Mesendoderm (in vitro differentiated cells): ENCODE measurements at regions not wholly inside any gene's neighbourhood (a gene's known extent, or its start where the extent isn't known, plus 50 kb on each side); places are given as distances from the start of the nearest gene placed in this dataset.
"Not testable (repeated sequence)": the region's sequence is repeated elsewhere in the genome, so short reads cannot be mapped to it uniquely, and the experiment has no call there.

Experiments
- DNase-seq: peaks from one replicate; pipeline ENCODE4 v3.0.0; 2013
- H2AK5ac ChIP-seq: 2 replicates; pipeline ENCODE4 v1.6.1; 2013; ENCODE audit warnings: low read length, inconsistent platforms
- H2BK120ac ChIP-seq: 2 replicates; pipeline ENCODE4 v1.6.1; 2013; ENCODE audit warnings: low read depth, mild to moderate bottlenecking, low read length, moderate library complexity, mixed read lengths
- H2BK15ac ChIP-seq: replicated peaks from 2 replicates; pipeline ENCODE4 v1.6.1; 2013; ENCODE audit warnings: low read depth, mild to moderate bottlenecking, moderate library complexity
- H2BK5ac ChIP-seq: 2 replicates; pipeline ENCODE4 v1.6.1; 2013; ENCODE audit warnings: low read length, inconsistent platforms
- H3K18ac ChIP-seq: 2 replicates; pipeline ENCODE4 v1.6.1; 2013; ENCODE audit warnings: mild to moderate bottlenecking, low read length, mixed read lengths
- H3K23ac ChIP-seq: one replicate; pipeline ENCODE4 v1.6.1; 2013; ENCODE audit warnings: low read length
- H3K27ac ChIP-seq: 2 replicates; pipeline ENCODE4 v1.5.1; 2013; ENCODE audit warnings: low read depth, mild to moderate bottlenecking, inconsistent platforms, low read length, moderate library complexity
- H3K27me3 ChIP-seq: 2 replicates; pipeline ENCODE4 v1.6.1; 2013; ENCODE audit warnings: low read length, control low read depth, mild to moderate bottlenecking, inconsistent platforms; ENCODE audit not compliant: insufficient read depth, poor library complexity
- H3K36me3 ChIP-seq: 2 replicates; pipeline ENCODE4 v1.6.1; 2013; ENCODE audit warnings: low read length, inconsistent platforms; ENCODE audit not compliant: control insufficient read depth, insufficient read depth
- H3K4ac ChIP-seq: one replicate; pipeline ENCODE4 v1.6.1; 2013; ENCODE audit warnings: low read depth, mild to moderate bottlenecking, low read length, moderate library complexity
- H3K4me1 ChIP-seq: 2 replicates; pipeline ENCODE4 v1.6.1; 2013; ENCODE audit warnings: low read depth, low read length, inconsistent platforms; ENCODE audit not compliant: control insufficient read depth
- H3K4me2 ChIP-seq: 2 replicates; pipeline ENCODE4 v1.6.1; 2013; ENCODE audit warnings: low read length
- H3K4me3 ChIP-seq: 2 replicates; pipeline ENCODE4 v1.5.1; 2013; ENCODE audit warnings: mild to moderate bottlenecking, low read length
- H3K56ac ChIP-seq: one replicate; pipeline ENCODE4 v1.6.1; 2013; ENCODE audit warnings: low read length
- H3K79me1 ChIP-seq: 2 replicates; pipeline ENCODE4 v1.6.1; 2013; ENCODE audit warnings: low read length, inconsistent platforms
- H3K79me2 ChIP-seq: 2 replicates; pipeline ENCODE4 v1.6.1; 2013; ENCODE audit warnings: mild to moderate bottlenecking, low read length; ENCODE audit not compliant: control insufficient read depth, insufficient read depth
- H3K9ac ChIP-seq: 2 replicates; pipeline ENCODE4 v1.6.1; 2013; ENCODE audit warnings: low read length, inconsistent platforms
- H4K5ac ChIP-seq: one replicate; pipeline ENCODE4 v1.6.1; 2013; ENCODE audit warnings: low read length
- H4K8ac ChIP-seq: one replicate; pipeline ENCODE4 v1.6.1; 2013; ENCODE audit warnings: low read depth, mild to moderate bottlenecking, control low read depth, low read length, moderate library complexity
- WGBS: extraction: QIAGEN DNeasy Blood & Tissue Kit; methylation state at CpG from one replicate; pipeline ENCODE4 v1.1.7; 2013; ENCODE audit warnings: low lambda C conversion rate, missing lambda C conversion rate; ENCODE audit not compliant: insufficient coverage; ENCODE audit errors: extremely low coverage; 5-methylcytosine and 5-hydroxymethylcytosine counted together

DNA sequence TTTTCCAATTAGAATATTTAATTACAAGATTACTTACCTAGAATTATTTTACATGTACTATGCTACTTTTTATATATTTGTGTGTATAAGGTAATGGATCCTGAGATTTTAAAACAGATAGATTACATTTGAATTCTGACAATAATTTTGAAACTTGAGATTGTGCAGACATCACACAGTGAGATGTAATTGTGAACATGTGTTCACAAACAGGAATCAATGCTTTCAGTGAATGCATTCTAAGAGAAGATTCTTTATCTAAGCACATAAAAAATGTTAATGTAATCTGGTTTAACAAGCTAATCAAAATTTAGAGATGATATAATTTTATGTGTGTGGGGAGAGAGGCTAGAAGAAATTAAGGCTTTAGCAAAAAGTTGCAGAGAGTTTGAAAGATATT lies 1925.5 kb downstream of the ARAP2 start:
- no peaks in the 10 kb centered on the region for H3K36me3 ChIP-seq
- no peak overlapping the region for H3K27ac ChIP-seq
- no peak overlapping the region for H4K8ac ChIP-seq
- H2BK15ac ChIP-seq = no peak overlapping the region
- H4K5ac ChIP-seq = no peak overlapping the region
- H3K79me2 ChIP-seq = no peaks in the 10 kb centered on the region
- H3K9ac ChIP-seq = no peak overlapping the region
- H3K79me1 ChIP-seq = no peaks in the 10 kb centered on the region
- no peak overlapping the region for H3K4me2 ChIP-seq
- H2BK5ac ChIP-seq = no peak overlapping the region
- no peak overlapping the region for H2AK5ac ChIP-seq
- no peak overlapping the region for H3K18ac ChIP-seq
- no peak overlapping the region for H3K56ac ChIP-seq
- no peak overlapping the region for H2BK120ac ChIP-seq
- no peaks in the 10 kb centered on the region for H3K27me3 ChIP-seq
- H3K4me1 ChIP-seq = no peaks in the 10 kb centered on the region
- H3K4me3 ChIP-seq = no peak overlapping the region
- no peak overlapping the region for H3K4ac ChIP-seq
- no peak for DNase-seq
- H3K23ac ChIP-seq = no peak overlapping the region

DNA sequence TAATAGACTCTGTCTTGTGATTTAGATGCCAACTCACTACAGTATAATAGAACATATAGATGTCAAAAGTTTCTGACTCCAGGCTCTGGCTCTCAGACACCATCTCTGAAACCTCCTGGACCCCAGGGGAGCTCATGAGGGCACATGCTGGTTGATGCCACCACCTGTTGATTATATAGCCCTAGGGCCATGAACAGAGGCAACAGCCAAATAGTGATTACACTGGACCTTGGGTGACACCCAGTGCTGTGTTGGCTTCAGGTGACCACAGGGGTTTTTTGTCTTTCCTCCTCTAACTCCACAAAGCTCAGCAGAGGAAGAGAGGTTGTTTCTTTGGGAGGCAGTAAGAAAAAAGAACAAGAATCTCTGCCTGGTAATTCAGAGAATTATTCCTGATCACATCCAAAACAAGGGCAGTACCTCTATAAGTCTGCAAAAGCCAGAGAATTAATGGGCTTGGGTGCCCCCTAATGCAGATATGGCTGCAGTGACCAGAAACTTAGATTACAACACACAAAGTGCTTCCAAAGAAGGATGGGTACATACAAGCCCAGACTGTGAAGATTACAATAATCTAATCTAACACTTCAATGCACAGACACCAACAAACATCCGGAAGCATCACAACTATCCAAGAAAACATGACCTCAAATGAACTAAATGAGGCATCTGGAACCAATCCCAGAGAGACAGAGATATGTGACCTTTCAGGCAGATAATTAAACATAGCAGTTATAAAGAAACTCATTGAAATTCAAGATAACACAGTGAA lies 1920.6 kb downstream of the ARAP2 start:
- no peak overlapping the region for H4K5ac ChIP-seq
- no peak overlapping the region for H3K4me2 ChIP-seq
- H3K4ac ChIP-seq = no peak overlapping the region
- H3K4me3 ChIP-seq = no peak overlapping the region
- H3K27ac ChIP-seq = no peak overlapping the region
- H3K36me3 ChIP-seq = no peaks in the 10 kb centered on the region
- H3K56ac ChIP-seq = no peak overlapping the region
- no peak overlapping the region for H2BK15ac ChIP-seq
- H3K4me1 ChIP-seq = no peaks in the 10 kb centered on the region
- no peak overlapping the region for H2BK5ac ChIP-seq
- WGBS = no CpG with 5 or more reads among the region's 1 CpG
- H2AK5ac ChIP-seq = no peak overlapping the region
- no peak overlapping the region for H3K18ac ChIP-seq
- H3K27me3 ChIP-seq = no peaks in the 10 kb centered on the region
- no peaks in the 10 kb centered on the region for H3K79me1 ChIP-seq
- no peaks in the 10 kb centered on the region for H3K79me2 ChIP-seq
- H4K8ac ChIP-seq = no peak overlapping the region
- H2BK120ac ChIP-seq = no peak overlapping the region
- H3K9ac ChIP-seq = no peak overlapping the region
- H3K23ac ChIP-seq = no peak overlapping the region
- DNase-seq = peak; percentile 14

DNA sequence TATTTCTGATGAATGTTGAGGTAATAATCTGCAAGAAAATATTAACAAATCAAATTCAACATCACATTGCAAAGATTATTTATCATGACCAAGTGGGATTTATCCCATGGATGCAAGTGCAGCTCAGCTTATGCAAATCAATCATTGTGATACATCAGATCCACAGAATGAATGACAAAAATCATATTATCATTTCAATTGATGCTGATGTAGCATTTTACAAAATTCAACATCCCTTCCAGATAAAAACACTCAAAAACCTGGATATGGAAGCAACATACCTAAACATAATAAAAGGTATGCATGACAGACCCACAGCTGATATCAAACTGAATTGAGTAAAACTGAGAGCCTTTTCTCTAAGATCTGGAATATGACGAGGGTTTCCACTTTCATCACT lies 1915.4 kb downstream of the ARAP2 start:
- WGBS = no CpG with 5 or more reads among the region's 1 CpG
- DNase-seq = no peak
- no peaks in the 10 kb centered on the region for H3K36me3 ChIP-seq
- no peak overlapping the region for H3K4me2 ChIP-seq
- no peak overlapping the region for H3K4ac ChIP-seq
- no peak overlapping the region for H2BK120ac ChIP-seq
- no peak overlapping the region for H3K27ac ChIP-seq
- H3K56ac ChIP-seq = no peak overlapping the region
- H3K27me3 ChIP-seq = no peaks in the 10 kb centered on the region
- H3K4me1 ChIP-seq = no peaks in the 10 kb centered on the region
- no peak overlapping the region for H3K4me3 ChIP-seq
- no peak overlapping the region for H3K23ac ChIP-seq
- H3K79me2 ChIP-seq = no peaks in the 10 kb centered on the region
- no peak overlapping the region for H3K18ac ChIP-seq
- no peak overlapping the region for H4K5ac ChIP-seq
- H2BK15ac ChIP-seq = no peak overlapping the region
- H2BK5ac ChIP-seq = no peak overlapping the region
- no peaks in the 10 kb centered on the region for H3K79me1 ChIP-seq
- H4K8ac ChIP-seq = no peak overlapping the region
- H3K9ac ChIP-seq = no peak overlapping the region
- no peak overlapping the region for H2AK5ac ChIP-seq

DNA sequence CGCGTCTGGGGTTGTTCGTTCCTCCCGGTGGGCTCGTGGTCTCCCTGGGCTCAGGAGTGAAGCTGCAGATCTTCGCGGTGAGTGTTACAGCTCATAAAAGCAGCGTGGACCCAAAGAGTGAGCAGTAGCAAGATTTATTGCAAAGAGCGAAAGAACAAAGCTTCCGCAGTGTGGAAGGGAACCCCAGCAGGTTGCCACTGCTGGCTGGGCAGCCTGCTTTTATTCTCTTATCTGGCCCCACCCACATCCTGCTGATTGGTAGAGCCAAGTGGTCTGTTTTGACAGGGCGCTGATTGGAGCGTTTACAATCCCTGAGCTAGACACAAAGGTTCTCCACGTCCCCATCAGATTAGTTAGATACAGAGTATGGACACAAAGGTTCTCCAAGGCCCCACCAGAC lies 1909.2 kb downstream of the ARAP2 start:
- not testable (repeated sequence) for H3K79me1 ChIP-seq, H3K4me1 ChIP-seq, H3K4me2 ChIP-seq, H2AK5ac ChIP-seq, H4K5ac ChIP-seq, H3K27me3 ChIP-seq, H3K4me3 ChIP-seq, H3K4ac ChIP-seq, H3K23ac ChIP-seq, H2BK120ac ChIP-seq, H3K36me3 ChIP-seq, H3K9ac ChIP-seq, H2BK5ac ChIP-seq, DNase-seq, H3K27ac ChIP-seq, H2BK15ac ChIP-seq, H3K56ac ChIP-seq, H3K18ac ChIP-seq, H4K8ac ChIP-seq, H3K79me2 ChIP-seq
- WGBS = no CpG with 5 or more reads among the region's 13 CpGs

DNA sequence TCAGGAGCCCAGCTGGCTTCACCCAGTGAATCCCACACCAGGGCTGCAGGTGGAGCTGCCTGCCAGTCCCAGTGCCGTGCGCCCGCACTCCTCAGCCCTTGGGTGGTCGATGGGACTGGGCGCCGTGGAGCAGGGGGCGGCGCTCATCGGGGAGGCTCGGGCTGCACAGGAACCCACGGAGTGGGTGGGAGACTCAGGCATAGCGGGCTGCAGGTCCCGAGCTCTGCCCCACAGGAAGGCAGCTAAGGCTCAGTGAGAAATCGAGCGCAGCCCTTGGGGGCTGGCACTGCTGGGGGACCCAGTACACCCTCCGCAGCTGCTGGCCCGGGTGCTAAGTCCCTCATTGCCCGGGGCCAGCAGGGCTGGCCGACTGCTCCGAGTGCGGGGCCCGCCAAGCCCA lies 1908.8 kb downstream of the ARAP2 start:
- not testable (repeated sequence) for H3K4ac ChIP-seq, H3K27me3 ChIP-seq, H3K23ac ChIP-seq, H3K9ac ChIP-seq, H3K79me1 ChIP-seq, H3K36me3 ChIP-seq, H4K8ac ChIP-seq, H2BK15ac ChIP-seq, H2AK5ac ChIP-seq, H2BK120ac ChIP-seq, H3K4me3 ChIP-seq, H2BK5ac ChIP-seq, H3K79me2 ChIP-seq, H3K18ac ChIP-seq, H3K4me1 ChIP-seq, DNase-seq, H3K56ac ChIP-seq, H3K4me2 ChIP-seq, H3K27ac ChIP-seq, H4K5ac ChIP-seq
- no CpG with 5 or more reads among the region's 22 CpGs for WGBS

DNA sequence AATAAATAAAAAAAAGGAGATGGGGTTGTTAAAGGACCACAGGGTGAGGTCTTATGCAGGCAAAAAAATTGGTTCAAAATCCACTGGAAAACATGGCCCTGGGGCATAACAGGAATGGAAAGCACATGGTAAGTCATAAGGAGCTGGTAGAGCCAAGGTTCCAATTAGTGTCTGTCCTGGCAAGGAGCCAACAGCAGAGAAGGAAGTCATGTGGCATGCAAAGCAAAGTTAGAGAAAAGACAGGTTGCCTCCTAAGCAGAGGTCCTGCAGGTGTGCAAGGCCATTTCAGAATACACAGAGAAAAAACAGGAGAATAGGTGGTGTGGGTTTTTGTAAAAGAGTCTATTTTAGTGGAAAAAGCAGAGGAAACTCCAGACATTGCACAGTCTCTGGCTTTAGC lies 1881.7 kb downstream of the ARAP2 start:
- no peak overlapping the region for H3K56ac ChIP-seq
- no peaks in the 10 kb centered on the region for H3K79me1 ChIP-seq
- DNase-seq = no peak

More for the DNA sequence above, 1881.7 kb downstream of the ARAP2 start:
- Histone ChIP-seq H3K4me2 (no peak overlapping the region), H3K79me2 (no peaks in the 10 kb centered on the region), H3K9ac (no peak overlapping the region), H3K36me3 (no peaks in the 10 kb centered on the region), H3K4ac (no peak overlapping the region), H3K27me3 (no peaks in the 10 kb centered on the region), H3K23ac (no peak overlapping the region), H2AK5ac (no peak overlapping the region), H3K4me1 (no peaks in the 10 kb centered on the region), H3K4me3 (no peak overlapping the region), H2BK120ac (no peak overlapping the region), H4K5ac (no peak overlapping the region), H2BK15ac (no peak overlapping the region), H4K8ac (no peak overlapping the region), H3K18ac (no peak overlapping the region), H2BK5ac (no peak overlapping the region), H3K27ac (no peak overlapping the region)
